Thyroid gland (tissue), 4 donors: ENCODE measurements at regions not wholly inside any gene's neighbourhood (a gene's known extent, or its start where the extent isn't known, plus 50 kb on each side); places are given as distances from the start of the nearest gene placed in this dataset.

Experiments used
- POLR2A ChIP-seq, 2 donors: fragments of 450-650 bp; IDR thresholded peaks; one replicate each; pipeline ENCODE4 v1.6.1; 2017; ENCODE audit warnings: antibody characterized with exemption in 2 of 2, mild to moderate bottlenecking in 2 of 2, moderate library complexity in 1 of 2
- TF ChIP-seq, protein P1 (sequence below), 6 experiments: fragments of 200-600 bp in 3 of 6; fragments of 450-650 bp in 3 of 6; sonication (generic) in 3 of 6; IDR thresholded peaks; one replicate each; pipeline ENCODE4 v1.5.1; 2016 to 2019; ENCODE audit warnings: antibody characterized with exemption in 6 of 6, mild to moderate bottlenecking in 2 of 6, inconsistent platforms in 1 of 6, moderate library complexity in 1 of 6

DNA sequence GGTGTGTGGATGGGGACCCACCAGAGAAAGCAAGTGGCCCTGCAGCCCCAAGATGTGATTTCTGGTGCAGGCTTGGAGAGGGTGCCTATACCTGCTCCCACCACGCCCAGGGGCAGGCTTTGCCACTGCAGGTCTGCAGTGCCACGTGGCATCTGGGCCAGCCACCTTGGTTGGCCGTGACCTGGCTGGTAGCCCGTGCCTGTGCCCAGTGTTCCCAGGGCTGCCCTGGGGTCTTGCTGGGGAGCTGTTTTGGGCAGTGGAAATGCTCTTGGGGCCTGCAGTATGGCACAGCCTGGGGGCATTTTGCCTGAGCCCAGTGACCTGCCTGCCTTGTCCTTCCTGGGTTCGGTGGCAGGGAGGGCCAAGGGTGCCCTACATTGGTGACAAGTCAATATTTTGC, 203.4 kb downstream of the UBE3A start:
- TF ChIP-seq, protein P1, sequence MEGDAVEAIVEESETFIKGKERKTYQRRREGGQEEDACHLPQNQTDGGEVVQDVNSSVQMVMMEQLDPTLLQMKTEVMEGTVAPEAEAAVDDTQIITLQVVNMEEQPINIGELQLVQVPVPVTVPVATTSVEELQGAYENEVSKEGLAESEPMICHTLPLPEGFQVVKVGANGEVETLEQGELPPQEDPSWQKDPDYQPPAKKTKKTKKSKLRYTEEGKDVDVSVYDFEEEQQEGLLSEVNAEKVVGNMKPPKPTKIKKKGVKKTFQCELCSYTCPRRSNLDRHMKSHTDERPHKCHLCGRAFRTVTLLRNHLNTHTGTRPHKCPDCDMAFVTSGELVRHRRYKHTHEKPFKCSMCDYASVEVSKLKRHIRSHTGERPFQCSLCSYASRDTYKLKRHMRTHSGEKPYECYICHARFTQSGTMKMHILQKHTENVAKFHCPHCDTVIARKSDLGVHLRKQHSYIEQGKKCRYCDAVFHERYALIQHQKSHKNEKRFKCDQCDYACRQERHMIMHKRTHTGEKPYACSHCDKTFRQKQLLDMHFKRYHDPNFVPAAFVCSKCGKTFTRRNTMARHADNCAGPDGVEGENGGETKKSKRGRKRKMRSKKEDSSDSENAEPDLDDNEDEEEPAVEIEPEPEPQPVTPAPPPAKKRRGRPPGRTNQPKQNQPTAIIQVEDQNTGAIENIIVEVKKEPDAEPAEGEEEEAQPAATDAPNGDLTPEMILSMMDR (IDR thresholded peaks at IDR 0.05) = no peak
- no peak for TF ChIP-seq POLR2A (IDR thresholded peaks at IDR 0.05)
